Raji (cell line): ENCODE measurements at regions not wholly inside any gene's neighbourhood (a gene's known extent, or its start where the extent isn't known, plus 50 kb on each side); places are given as distances from the start of the nearest gene placed in this dataset.

ENCODE experiments used
- POLR2A ChIP-seq: IDR thresholded peaks from 2 replicates; pipeline ENCODE4 v1.6.1; 2011; ENCODE audit warnings: low read depth, low read length, control low read depth; ENCODE audit not compliant: insufficient read depth

GRCh38 chr2:89763254-89763580, 1071.7 kb downstream of the RPIA start:
- TF ChIP-seq POLR2A, result no peak

- TF ChIP-seq POLR2A, result no peak
Observed at GRCh38 chr2:89763581-89764485, 1072.4 kb downstream of the RPIA start.

DNA sequence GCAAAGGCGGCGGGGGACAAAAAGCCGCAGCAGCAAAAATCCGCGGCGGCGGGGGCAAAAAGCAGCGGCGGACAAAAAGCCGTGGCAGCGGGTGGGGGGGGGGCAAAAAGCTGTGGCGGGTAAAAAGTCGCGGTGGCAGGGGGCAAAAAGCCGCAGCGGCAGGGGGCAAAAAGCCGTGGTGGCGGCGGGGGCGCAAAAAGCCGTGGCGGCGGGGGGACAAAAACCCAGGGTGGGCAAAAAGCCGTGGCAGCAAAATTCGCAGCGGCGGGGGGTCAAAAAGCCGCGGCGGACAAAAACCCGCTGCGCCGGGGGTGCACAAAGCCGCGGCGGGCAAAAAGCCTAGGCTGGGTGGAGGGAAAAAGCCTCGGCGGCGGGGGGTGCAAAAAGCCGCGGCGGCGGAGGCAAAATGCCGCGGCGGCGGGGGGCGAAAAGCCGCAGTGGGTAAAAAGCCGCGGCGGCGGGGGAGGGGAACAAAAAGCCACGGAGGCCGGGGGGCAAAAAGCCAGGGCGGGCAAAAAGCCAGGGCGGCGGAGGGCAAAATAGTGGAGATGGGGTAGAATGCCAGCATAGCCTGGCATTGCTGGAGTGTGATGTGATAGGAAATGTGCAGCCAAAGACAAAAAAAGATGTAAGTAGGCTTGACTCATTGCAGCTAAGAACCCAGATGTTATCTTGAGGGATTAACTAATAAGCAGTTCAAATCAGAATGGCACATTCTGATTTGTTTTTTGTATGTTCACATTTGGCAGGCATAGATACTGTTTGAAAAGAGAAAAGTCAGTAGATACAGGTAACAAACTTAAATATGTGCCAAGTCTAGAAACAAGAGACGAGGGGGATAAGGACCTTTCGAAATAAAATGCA, 1076.3 kb downstream of the RPIA start:
- TF ChIP-seq POLR2A, result no peak

DNA sequence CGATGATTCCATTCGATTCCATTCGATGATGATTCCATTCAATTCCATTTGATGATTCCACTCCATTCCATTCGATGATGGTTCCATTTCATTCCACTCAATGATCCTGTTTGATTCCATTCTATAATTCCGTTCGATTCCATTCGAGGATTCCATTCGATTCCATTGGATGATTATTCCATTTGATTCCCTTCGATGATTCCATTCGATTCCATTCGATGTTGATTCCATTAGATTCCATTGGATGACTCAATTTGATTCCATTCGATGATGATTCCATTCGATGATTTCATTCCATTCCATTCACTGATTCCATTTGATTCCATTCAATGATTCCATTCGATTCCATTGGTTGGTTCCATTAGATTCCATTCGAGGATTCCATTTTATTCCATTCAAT, 1084.4 kb downstream of the RPIA start:
- no peak for TF ChIP-seq POLR2A

DNA sequence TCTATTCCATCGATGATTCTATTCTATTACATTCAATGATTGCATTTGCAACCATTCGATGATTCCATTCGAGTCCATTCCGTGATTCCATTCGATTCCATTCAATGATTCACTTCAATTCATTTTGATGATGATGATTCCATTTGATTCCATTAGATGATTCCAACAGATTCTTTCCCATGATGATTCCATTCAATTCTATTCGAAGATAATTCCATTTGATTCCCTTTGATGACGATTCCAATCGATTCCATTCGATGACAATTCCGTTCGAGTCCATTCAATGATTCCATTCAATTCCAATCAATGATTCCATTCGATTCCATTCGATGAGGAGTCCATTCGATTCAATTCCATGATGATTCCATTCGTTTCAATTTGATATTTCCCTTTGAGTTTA, 1088.8 kb downstream of the RPIA start:
- no peak for TF ChIP-seq POLR2A

DNA sequence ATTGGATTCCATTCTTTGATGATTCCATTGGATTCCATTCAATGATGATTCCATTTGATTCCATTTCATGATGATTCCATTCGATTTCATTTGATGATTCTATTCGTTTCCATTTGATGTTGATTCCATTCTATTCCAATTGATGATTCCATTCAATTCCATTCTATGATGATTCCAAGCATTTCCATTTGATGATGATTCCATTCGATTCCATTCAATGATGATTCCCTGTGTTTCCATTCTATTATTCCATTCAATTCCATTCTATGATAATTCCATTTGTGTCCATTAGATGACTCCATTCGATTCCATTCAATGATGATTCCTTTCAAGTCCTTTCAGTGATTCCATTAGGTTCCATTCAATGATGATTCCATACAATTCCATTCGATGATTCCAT, 1090.5 kb downstream of the RPIA start:
- no peak for TF ChIP-seq POLR2A

DNA sequence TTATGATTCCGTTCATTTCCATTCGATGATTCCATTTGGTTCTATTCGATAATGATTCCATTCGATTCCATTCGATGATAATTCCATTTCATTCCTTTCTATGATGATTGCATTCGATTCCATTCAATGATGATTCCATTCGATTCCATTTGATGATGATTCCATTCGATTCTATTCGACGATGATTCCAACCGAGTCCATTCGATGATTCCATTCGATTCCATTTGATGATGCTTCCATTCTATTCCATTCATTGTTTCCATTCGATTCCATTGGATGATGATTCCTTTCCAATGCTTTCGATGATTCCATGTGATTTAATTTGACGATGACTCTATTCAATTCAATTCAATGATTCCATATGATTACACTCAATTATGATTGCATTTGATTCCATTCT, 1093.5 kb downstream of the RPIA start:
- TF ChIP-seq POLR2A, result no peak

- TF ChIP-seq POLR2A, result no peak
Observed at GRCh38 chr2:89797320-89798038, 1106.0 kb downstream of the RPIA start.

- TF ChIP-seq POLR2A, result no peak
Observed at GRCh38 chr2:89811295-89811694, 1119.8 kb downstream of the RPIA start.

DNA sequence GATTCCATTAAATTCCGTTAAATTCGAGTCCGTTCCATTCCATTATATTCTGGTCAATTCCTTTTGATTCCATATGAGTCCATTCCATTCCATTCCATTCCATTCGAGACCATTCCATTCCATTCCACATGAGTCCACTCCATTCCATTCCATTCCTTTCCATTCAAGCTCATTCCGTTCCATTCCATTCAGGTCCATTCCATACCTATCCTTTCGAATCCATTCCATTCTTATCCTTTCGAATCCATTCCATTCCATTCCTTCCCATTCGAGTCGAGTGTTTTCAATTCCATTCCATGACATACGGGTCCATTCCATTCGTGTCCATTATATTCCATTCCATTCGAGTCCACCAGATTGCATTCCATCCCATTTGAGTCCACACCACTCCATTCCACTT, 1127.4 kb downstream of the RPIA start:
- no peak for TF ChIP-seq POLR2A

DNA sequence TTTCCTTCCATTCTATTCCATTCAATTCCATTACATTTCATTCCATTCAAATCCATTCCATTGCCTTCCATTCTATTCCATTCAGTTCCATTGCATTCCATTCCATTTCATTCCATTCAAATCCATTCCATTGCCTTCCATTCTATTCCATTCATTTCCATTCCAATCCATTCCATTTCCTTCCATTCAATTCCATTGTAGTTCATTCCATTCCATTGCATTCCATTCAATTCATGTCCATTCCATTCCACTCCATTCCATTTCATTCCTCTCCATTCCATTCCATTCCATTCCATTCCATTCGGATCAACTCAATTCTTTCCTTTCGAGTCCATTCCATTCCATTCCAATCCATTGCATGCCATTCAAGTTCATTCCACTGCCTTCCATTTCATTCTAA, 1128.3 kb downstream of the RPIA start:
- TF ChIP-seq POLR2A, result no peak

- TF ChIP-seq POLR2A, result no peak
Observed at GRCh38 chr2:89820248-89820647, 1128.8 kb downstream of the RPIA start.

GRCh38 chr2:89821455-89821945, 1130.0 kb downstream of the RPIA start:
- no peak for TF ChIP-seq POLR2A

DNA sequence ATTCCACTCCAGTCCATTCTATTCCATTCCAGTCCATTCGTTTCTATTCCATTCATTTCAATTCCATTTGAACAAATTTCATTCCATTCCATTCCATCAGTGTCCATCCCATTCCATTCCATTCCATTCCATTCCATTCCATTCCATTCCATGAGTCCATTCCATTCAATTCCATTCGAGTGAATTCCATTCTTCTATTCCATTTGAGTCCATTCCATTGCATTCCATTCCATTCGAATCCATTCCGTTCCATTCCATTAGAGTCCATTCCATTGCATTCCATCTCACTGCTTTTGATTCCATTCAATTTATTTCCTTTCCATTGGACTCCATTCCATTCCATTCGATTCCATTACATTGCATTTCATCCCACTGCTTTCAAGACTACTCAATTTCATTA, 1132.1 kb downstream of the RPIA start:
- TF ChIP-seq POLR2A, result no peak

- no peak for TF ChIP-seq POLR2A
Observed at GRCh38 chr2:89825034-89825433, 1133.6 kb downstream of the RPIA start.
